Activated B cell treated with CpG ODN at 0.5 μM for 24 hours (primary cell): ENCODE measurements at regions not wholly inside any gene's neighbourhood (a gene's known extent, or its start where the extent isn't known, plus 50 kb on each side); places are given as distances from the start of the nearest gene placed in this dataset.

Experiments
- ATAC-seq: fragments of 200-7000 bp; cut with Tn5 transposase; one replicate; pipeline ENCODE4 v1.10.0; 2021; ENCODE audit warnings: low read depth, mild to moderate bottlenecking, moderate library complexity
- CTCF ChIA-PET: fragments of 350-600 bp; sonication (Branson Sonifier 250); formaldehyde crosslinking; loops from one replicate; lab custom pipeline; 2021; ENCODE audit warnings: antibody characterized with exemption; lab: Charles Lee
- POLR2A ChIA-PET: fragments of 350-600 bp; sonication (Branson Sonifier 250); formaldehyde crosslinking; loops from one replicate; lab custom pipeline; 2021; ENCODE audit warnings: antibody characterized with exemption; lab: Charles Lee
- DNase-seq: peaks from one replicate; pipeline ENCODE4 v3.0.0; 2022
- H3K27ac Mint-ChIP-seq: one replicate; pipeline ENCODE4 v1.8.0; 2020; ENCODE audit warnings: mixed read lengths
- H3K27me3 Mint-ChIP-seq: one replicate; pipeline ENCODE4 v1.8.0; 2021; ENCODE audit warnings: mixed read lengths
- H3K36me3 Mint-ChIP-seq: one replicate; pipeline ENCODE4 v1.8.0; 2021; ENCODE audit warnings: low read depth, mixed read lengths
- H3K4me1 Mint-ChIP-seq: one replicate; pipeline ENCODE4 v1.8.0; 2021; ENCODE audit warnings: mixed read lengths
- H3K4me3 Mint-ChIP-seq: one replicate; pipeline ENCODE4 v1.8.0; 2020; ENCODE audit warnings: mild to moderate bottlenecking, mixed read lengths
- H3K9me3 Mint-ChIP-seq: one replicate; pipeline ENCODE4 v1.8.0; 2020; ENCODE audit warnings: mixed read lengths
- intact Hi-C: fragments of 100-400 bp; cut with micrococcal nuclease; formaldehyde crosslinking; loops from one replicate; pipeline ENCODE4 v1.15.1; 2024
- TF ChIP-seq, protein P1 (sequence below): fragments of 200-600 bp; IDR thresholded peaks from one replicate; pipeline ENCODE4 v1.8.0; 2022; ENCODE audit warnings: antibody characterized with exemption, mild to moderate bottlenecking

- POLR2A ChIA-PET, result no interaction called here
- DNase-seq, result no peak
- CTCF ChIA-PET, result no interaction called here
- no peaks in the 10 kb centered on the region for H3K9me3 Mint-ChIP-seq
- H3K4me1 Mint-ChIP-seq, result no peaks in the 10 kb centered on the region
- TF ChIP-seq, protein P1, sequence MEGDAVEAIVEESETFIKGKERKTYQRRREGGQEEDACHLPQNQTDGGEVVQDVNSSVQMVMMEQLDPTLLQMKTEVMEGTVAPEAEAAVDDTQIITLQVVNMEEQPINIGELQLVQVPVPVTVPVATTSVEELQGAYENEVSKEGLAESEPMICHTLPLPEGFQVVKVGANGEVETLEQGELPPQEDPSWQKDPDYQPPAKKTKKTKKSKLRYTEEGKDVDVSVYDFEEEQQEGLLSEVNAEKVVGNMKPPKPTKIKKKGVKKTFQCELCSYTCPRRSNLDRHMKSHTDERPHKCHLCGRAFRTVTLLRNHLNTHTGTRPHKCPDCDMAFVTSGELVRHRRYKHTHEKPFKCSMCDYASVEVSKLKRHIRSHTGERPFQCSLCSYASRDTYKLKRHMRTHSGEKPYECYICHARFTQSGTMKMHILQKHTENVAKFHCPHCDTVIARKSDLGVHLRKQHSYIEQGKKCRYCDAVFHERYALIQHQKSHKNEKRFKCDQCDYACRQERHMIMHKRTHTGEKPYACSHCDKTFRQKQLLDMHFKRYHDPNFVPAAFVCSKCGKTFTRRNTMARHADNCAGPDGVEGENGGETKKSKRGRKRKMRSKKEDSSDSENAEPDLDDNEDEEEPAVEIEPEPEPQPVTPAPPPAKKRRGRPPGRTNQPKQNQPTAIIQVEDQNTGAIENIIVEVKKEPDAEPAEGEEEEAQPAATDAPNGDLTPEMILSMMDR, result no peak
- no peaks in the 10 kb centered on the region for H3K36me3 Mint-ChIP-seq
- intact Hi-C loops, result no loop called here
- no peak overlapping the region for H3K27ac Mint-ChIP-seq
- H3K4me3 Mint-ChIP-seq, result no peak overlapping the region
- H3K27me3 Mint-ChIP-seq, result peaks cover 21% of the 10 kb centered on the region
- ATAC-seq, result no peak
Observed at GRCh38 chr16:47885489-47885888, 270.3 kb downstream of the ABCC12 start.

- ATAC-seq, result no peak
- POLR2A ChIA-PET, result no interaction called here
- no peaks in the 10 kb centered on the region for H3K36me3 Mint-ChIP-seq
- CTCF ChIA-PET, result no interaction called here
- H3K27me3 Mint-ChIP-seq, result peaks cover 15% of the 10 kb centered on the region
- TF ChIP-seq, protein P1, result no peak
- DNase-seq, result no peak
- H3K9me3 Mint-ChIP-seq, result no peaks in the 10 kb centered on the region
- intact Hi-C loops, result no loop called here
- no peak overlapping the region for H3K4me3 Mint-ChIP-seq
- H3K4me1 Mint-ChIP-seq, result no peaks in the 10 kb centered on the region
- H3K27ac Mint-ChIP-seq, result no peak overlapping the region
Observed at GRCh38 chr16:47884116-47884725, 271.6 kb downstream of the ABCC12 start.

GRCh38 chr16:47881574-47881973 lies 274.2 kb downstream of the ABCC12 start:
- CTCF ChIA-PET, result no interaction called here

DNA sequence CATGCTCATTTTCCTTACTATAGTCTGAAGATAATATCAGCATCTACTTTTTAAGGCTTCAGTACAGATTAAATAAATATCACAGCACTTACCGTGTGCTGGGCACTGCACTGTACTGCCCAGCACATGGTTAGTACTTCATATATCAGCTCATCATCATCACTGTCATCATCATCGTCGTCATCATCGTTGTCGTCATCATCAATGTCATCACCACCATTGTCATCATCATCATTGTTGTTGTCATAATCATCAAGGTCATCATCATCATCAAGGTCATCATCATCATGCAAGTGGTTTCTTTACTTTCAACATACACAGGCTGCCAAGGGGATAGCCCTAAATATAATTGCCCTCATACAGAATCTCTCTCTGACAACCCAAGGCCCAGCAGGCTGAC lies 275.1 kb downstream of the ABCC12 start:
- Mint-ChIP-seq H3K27ac (no peak overlapping the region), H3K36me3 (no peaks in the 10 kb centered on the region), H3K4me3 (no peak overlapping the region), H3K9me3 (no peaks in the 10 kb centered on the region), H3K27me3 (peaks cover 2% of the 10 kb centered on the region), H3K4me1 (no peaks in the 10 kb centered on the region)
- ChIA-PET CTCF (no interaction called here), POLR2A (no interaction called here)
- TF ChIP-seq, protein P1, result no peak
- ATAC-seq, result no peak
- intact Hi-C loops, result no loop called here
- DNase-seq, result no peak

More at GRCh38 chr16:47881574-47881973, 274.2 kb downstream of the ABCC12 start:
- Mint-ChIP-seq H3K27me3 (peaks cover 2% of the 10 kb centered on the region), H3K4me3 (no peak overlapping the region), H3K36me3 (no peaks in the 10 kb centered on the region), H3K9me3 (no peaks in the 10 kb centered on the region), H3K27ac (no peak overlapping the region), H3K4me1 (no peaks in the 10 kb centered on the region)
- TF ChIP-seq, protein P1, result no peak
- intact Hi-C loops, result no loop called here
- DNase-seq, result no peak
- no peak for ATAC-seq
- POLR2A ChIA-PET, result no interaction called here

DNA sequence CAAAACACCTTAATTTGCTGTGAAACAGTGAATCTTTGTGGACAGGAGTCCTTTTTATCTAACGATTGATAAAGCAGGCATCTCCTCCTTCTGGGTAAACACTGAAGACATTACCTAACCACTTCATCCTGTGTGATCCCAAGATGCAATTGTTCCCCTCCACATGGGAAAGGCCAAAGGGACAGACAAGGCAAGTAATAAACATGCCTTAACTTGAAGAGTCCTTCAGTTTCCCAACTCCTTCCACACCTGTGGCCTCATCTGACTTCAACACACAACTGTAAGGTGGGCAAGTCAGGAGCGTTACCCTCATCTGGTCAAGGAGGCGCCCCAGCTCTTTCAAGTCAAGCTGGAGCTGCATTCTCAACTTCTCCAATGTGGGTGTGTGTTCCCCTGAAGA lies 278.6 kb downstream of the ABCC12 start:
- H3K27me3 Mint-ChIP-seq, result peaks cover 4% of the 10 kb centered on the region
- CTCF ChIA-PET, result no interaction called here
- H3K9me3 Mint-ChIP-seq, result peaks cover 3% of the 10 kb centered on the region
- no peak overlapping the region for H3K4me3 Mint-ChIP-seq
- no peak overlapping the region for H3K27ac Mint-ChIP-seq
- POLR2A ChIA-PET, result no interaction called here
- ATAC-seq (no peak), DNase-seq (no peak)
- H3K4me1 Mint-ChIP-seq, result no peaks in the 10 kb centered on the region
- intact Hi-C loops, result no loop called here
- TF ChIP-seq, protein P1, result no peak
- H3K36me3 Mint-ChIP-seq, result no peaks in the 10 kb centered on the region
